ENCODE measurements at regions not wholly inside any gene's neighbourhood (a gene's known extent, or its start where the extent isn't known, plus 50 kb on each side); places are given as distances from the start of the nearest gene placed in this dataset.

GRCh38 chr12:91316161-91316906 lies 133.7 kb upstream of the DCN start:
- no peak for TF ChIP-seq CTCF (IDR thresholded peaks at IDR 0.05; ENCODE audit: extremely low read depth, missing control alignments)
- DNase-seq (ENCODE audit: low spot score): no peak

- TF ChIP-seq CTCF (IDR thresholded peaks at IDR 0.05; ENCODE audit: extremely low read depth, missing control alignments): no peak
- no peak for DNase-seq (ENCODE audit: low spot score)
These were observed 128.5 kb upstream of the DCN start for GRCh38 chr12:91311081-91311480.

GRCh38 chr12:91309450-91309849 lies 126.8 kb upstream of the DCN start:
- no peak for TF ChIP-seq CTCF (IDR thresholded peaks at IDR 0.05; ENCODE audit: extremely low read depth, missing control alignments)
- DNase-seq (ENCODE audit: low spot score): no peak

GRCh38 chr12:91307957-91308670 lies 125.5 kb upstream of the DCN start:
- no peak for DNase-seq (ENCODE audit: low spot score)
- no peak for TF ChIP-seq CTCF (IDR thresholded peaks at IDR 0.05; ENCODE audit: extremely low read depth, missing control alignments)

GRCh38 chr12:91290354-91290753 lies 107.7 kb upstream of the DCN start:
- no peak for DNase-seq (ENCODE audit: low spot score)
- no peak for TF ChIP-seq CTCF (IDR thresholded peaks at IDR 0.05; ENCODE audit: extremely low read depth, missing control alignments)

- no peak for DNase-seq (ENCODE audit: low spot score)
- no peak for TF ChIP-seq CTCF (IDR thresholded peaks at IDR 0.05; ENCODE audit: extremely low read depth, missing control alignments)
These were observed 107.3 kb upstream of the DCN start for GRCh38 chr12:91289906-91290305.

- DNase-seq (ENCODE audit: low spot score): no peak
- no peak for TF ChIP-seq CTCF (IDR thresholded peaks at IDR 0.05; ENCODE audit: extremely low read depth, missing control alignments)
These were observed 106.5 kb upstream of the DCN start for GRCh38 chr12:91289072-91289471.
